ENCODE measurements at regions not wholly inside any gene's neighbourhood (a gene's known extent, or its start where the extent isn't known, plus 50 kb on each side); places are given as distances from the start of the nearest gene placed in this dataset.

GRCh38 chr4:53697016-53697685, 105.9 kb upstream of the LNX1 start (continued):
- TF ChIP-seq ZBTB33 (IDR thresholded peaks at IDR 0.05; ENCODE audit: extremely low read depth, insufficient replicate concordance, low read length) (no peak), CBX3 (IDR thresholded peaks at IDR 0.05; ENCODE audit: low read depth) (no peak), YY1 (IDR thresholded peaks at IDR 0.05; ENCODE audit: extremely low read depth, insufficient replicate concordance, low read depth, low read length) (no peak)

- no peaks in the 10 kb centered on the region for H3K4me1 ChIP-seq (ENCODE audit: control insufficient read depth in 1 of 2, insufficient read depth in 2 of 2, low read length in 2 of 2)
- H2AFZ ChIP-seq (ENCODE audit: low read depth, low read length, poor library complexity, severe bottlenecking), result no peak overlapping the region
- H3K9me3 ChIP-seq (ENCODE audit: control insufficient read depth in 1 of 2, insufficient read depth in 1 of 2, low read depth in 1 of 2, low read length in 2 of 2), result no peaks in the 10 kb centered on the region
- no TSS peak for BruUV-seq (replicated peaks)
- TF ChIP-seq ZBTB33 (IDR thresholded peaks at IDR 0.05; ENCODE audit: extremely low read depth, insufficient replicate concordance, low read length) (no peak), SIN3A (IDR thresholded peaks at IDR 0.05; ENCODE audit: low read depth) (no peak), FOSL1 (IDR thresholded peaks at IDR 0.05; ENCODE audit: low read depth) (no peak), SRF (IDR thresholded peaks at IDR 0.05; ENCODE audit: low read depth) (no peak), ZNF274 (IDR thresholded peaks at IDR 0.05; ENCODE audit: low read depth, low read length) (no peak), YY1 (IDR thresholded peaks at IDR 0.05; ENCODE audit: extremely low read depth, insufficient replicate concordance, low read depth, low read length) (no peak), TCF7L2 (IDR thresholded peaks at IDR 0.05; ENCODE audit: borderline replicate concordance, extremely low read depth, insufficient read depth, insufficient read length) (no peak), SP1 (IDR thresholded peaks at IDR 0.05; ENCODE audit: low read depth) (no peak)
- TF ChIP-seq, protein P1, sequence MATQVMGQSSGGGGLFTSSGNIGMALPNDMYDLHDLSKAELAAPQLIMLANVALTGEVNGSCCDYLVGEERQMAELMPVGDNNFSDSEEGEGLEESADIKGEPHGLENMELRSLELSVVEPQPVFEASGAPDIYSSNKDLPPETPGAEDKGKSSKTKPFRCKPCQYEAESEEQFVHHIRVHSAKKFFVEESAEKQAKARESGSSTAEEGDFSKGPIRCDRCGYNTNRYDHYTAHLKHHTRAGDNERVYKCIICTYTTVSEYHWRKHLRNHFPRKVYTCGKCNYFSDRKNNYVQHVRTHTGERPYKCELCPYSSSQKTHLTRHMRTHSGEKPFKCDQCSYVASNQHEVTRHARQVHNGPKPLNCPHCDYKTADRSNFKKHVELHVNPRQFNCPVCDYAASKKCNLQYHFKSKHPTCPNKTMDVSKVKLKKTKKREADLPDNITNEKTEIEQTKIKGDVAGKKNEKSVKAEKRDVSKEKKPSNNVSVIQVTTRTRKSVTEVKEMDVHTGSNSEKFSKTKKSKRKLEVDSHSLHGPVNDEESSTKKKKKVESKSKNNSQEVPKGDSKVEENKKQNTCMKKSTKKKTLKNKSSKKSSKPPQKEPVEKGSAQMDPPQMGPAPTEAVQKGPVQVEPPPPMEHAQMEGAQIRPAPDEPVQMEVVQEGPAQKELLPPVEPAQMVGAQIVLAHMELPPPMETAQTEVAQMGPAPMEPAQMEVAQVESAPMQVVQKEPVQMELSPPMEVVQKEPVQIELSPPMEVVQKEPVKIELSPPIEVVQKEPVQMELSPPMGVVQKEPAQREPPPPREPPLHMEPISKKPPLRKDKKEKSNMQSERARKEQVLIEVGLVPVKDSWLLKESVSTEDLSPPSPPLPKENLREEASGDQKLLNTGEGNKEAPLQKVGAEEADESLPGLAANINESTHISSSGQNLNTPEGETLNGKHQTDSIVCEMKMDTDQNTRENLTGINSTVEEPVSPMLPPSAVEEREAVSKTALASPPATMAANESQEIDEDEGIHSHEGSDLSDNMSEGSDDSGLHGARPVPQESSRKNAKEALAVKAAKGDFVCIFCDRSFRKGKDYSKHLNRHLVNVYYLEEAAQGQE (IDR thresholded peaks at IDR 0.05; ENCODE audit: low read depth), result no peak
- peaks cover 12% of the 10 kb centered on the region; the same call in 1 of the 2 replicates for H3K27me3 ChIP-seq (ENCODE audit: insufficient read depth, low read length)
- ChIA-PET RAD21 (ENCODE audit: low non-redundant PET in 1 of 2, low total read pairs in 2 of 2, uncharacterized antibody in 2 of 2, unreplicated experiment in 2 of 2) (no interaction called here), CTCF (interaction anchor here (3.0 kb wide), 1 partner anchor 10 kb away, joined by 12 read pairs; no protein-coding TSS in a partner anchor), POLR2A (no interaction called here)
- no peak overlapping the region for H3K4me2 ChIP-seq (ENCODE audit: low read length)
- no peaks in the 10 kb centered on the region for H3K9me2 ChIP-seq (ENCODE audit: insufficient read depth)
- ATAC-seq, result no peak
- no peak overlapping the region for H3K4me3 ChIP-seq (replicated peaks in 1 of 2; ENCODE audit: low read depth in 1 of 2, low read length in 2 of 2)
- no peaks in the 10 kb centered on the region for H3K79me2 ChIP-seq (ENCODE audit: insufficient read depth, low read length)
- H3K9ac ChIP-seq (ENCODE audit: low read length), result no peak overlapping the region
- no peaks in the 10 kb centered on the region for H3K36me3 ChIP-seq (ENCODE audit: control insufficient read depth in 1 of 2, insufficient read depth in 2 of 2, low read length in 2 of 2)
- no peak overlapping the region for H3K27ac ChIP-seq (ENCODE audit: low read depth, low read length)
- no peaks in the 10 kb centered on the region for H4K20me1 ChIP-seq (ENCODE audit: insufficient read depth)
- no peak for DNase-seq (ENCODE audit: low read depth, low spot score)
- intact Hi-C loops (cut with micrococcal nuclease), result no loop called here
These were observed 104.5 kb upstream of the LNX1 start for GRCh38 chr4:53695540-53696463.

Measured in HCT116 (cell line).